Mammary epithelial cell (primary cell): ENCODE measurements at regions not wholly inside any gene's neighbourhood (a gene's known extent, or its start where the extent isn't known, plus 50 kb on each side); places are given as distances from the start of the nearest gene placed in this dataset.

Experiments
- CTCF ChIP-seq, 2 donors: IDR thresholded peaks in 1 of 2; conservative IDR thresholded peaks in 1 of 2; 2 replicates each; pipeline ENCODE4 v1.5.1; 2011 to 2012; ENCODE audit warnings: inconsistent platforms in 2 of 2, low read length in 2 of 2, mild to moderate bottlenecking in 2 of 2, control low read depth in 1 of 2, low read depth in 1 of 2; ENCODE audit not compliant: insufficient read depth in 1 of 2; ENCODE audit errors: extremely low read depth in 1 of 2
- EZH2 ChIP-seq: IDR thresholded peaks from 2 replicates; pipeline ENCODE4 v1.6.1; 2012; ENCODE audit warnings: low read length, inconsistent platforms, borderline replicate concordance

DNA sequence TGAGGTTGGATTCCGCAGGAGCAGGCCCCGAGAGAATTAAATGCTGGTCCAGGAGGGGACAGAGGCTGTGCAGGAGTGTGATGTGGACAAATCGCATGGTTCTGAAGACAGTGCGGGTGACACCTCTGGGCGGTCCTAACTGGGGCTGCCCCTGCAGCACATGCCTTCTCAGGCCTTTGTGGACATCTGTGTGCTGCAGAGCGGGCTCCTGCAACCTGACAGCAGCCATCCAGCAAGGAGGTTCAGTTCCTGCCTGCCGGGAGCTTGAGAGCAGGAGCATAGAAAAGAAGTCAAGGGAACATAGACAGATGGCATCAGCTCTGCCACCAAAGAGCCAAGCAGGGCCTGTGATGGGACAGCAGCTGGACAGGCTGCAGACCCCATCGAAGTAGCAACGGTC is 135.9 kb upstream of the PPP2R2D start:
- TF ChIP-seq CTCF (conservative IDR thresholded peaks at IDR 0.05 in 1 of 2, IDR thresholded peaks at IDR 0.05 in 1 of 2; ENCODE audit: extremely low read depth in 1 of 2, insufficient read depth in 1 of 2, low read depth in 1 of 2, low read length in 2 of 2), result no peak
- no peak for TF ChIP-seq EZH2
